ENCODE measurements at regions not wholly inside any gene's neighbourhood (a gene's known extent, or its start where the extent isn't known, plus 50 kb on each side); places are given as distances from the start of the nearest gene placed in this dataset.

- DNase-seq (ENCODE audit: insufficient read length, low spot score, missing footprints): no peak
- Histone ChIP-seq H3K4me2 (ENCODE audit: insufficient read depth, low read length) (no peak overlapping the region), H4K20me1 (ENCODE audit: insufficient read depth, low read length) (no peaks in the 10 kb centered on the region), H2AFZ (ENCODE audit: low read length) (no peak overlapping the region), H3K27me3 (ENCODE audit: insufficient read depth, low read length) (peaks cover 6% of the 10 kb centered on the region), H3K36me3 (ENCODE audit: insufficient read depth, low read length) (no peaks in the 10 kb centered on the region), H3K4me1 (ENCODE audit: insufficient read depth, low read length) (no peaks in the 10 kb centered on the region), H3K9me3 (ENCODE audit: low read depth, low read length) (no peaks in the 10 kb centered on the region), H3K27ac (ENCODE audit: low read depth, low read length) (no peak overlapping the region), H3K4me3 (ENCODE audit: insufficient read depth, low read length) (no peak overlapping the region), H3K79me2 (ENCODE audit: insufficient read depth, low read length) (no peaks in the 10 kb centered on the region)
- no peak for TF ChIP-seq CTCF (IDR thresholded peaks at IDR 0.05; ENCODE audit: extremely low read depth, low read depth, low read length)
These were observed 99.6 kb upstream of the CCDC160 start for GRCh38 chrX:134137341-134137740.

- no peaks in the 10 kb centered on the region for H3K79me2 ChIP-seq (ENCODE audit: insufficient read depth, low read length)
- H3K27ac ChIP-seq (ENCODE audit: low read depth, low read length): no peak overlapping the region
- H4K20me1 ChIP-seq (ENCODE audit: insufficient read depth, low read length): no peaks in the 10 kb centered on the region
- no peak overlapping the region for H3K4me3 ChIP-seq (ENCODE audit: insufficient read depth, low read length)
- H3K4me1 ChIP-seq (ENCODE audit: insufficient read depth, low read length): no peaks in the 10 kb centered on the region
- TF ChIP-seq CTCF (IDR thresholded peaks at IDR 0.05; ENCODE audit: extremely low read depth, low read depth, low read length): no peak
- peaks cover 6% of the 10 kb centered on the region for H3K27me3 ChIP-seq (ENCODE audit: insufficient read depth, low read length)
- no peak for DNase-seq (ENCODE audit: insufficient read length, low spot score, missing footprints)
- H3K36me3 ChIP-seq (ENCODE audit: insufficient read depth, low read length): no peaks in the 10 kb centered on the region
- no peaks in the 10 kb centered on the region for H3K9me3 ChIP-seq (ENCODE audit: low read depth, low read length)
- H2AFZ ChIP-seq (ENCODE audit: low read length): no peak overlapping the region
- H3K4me2 ChIP-seq (ENCODE audit: insufficient read depth, low read length): no peak overlapping the region
These were observed 97.9 kb upstream of the CCDC160 start for GRCh38 chrX:134139090-134139489.

GRCh38 chrX:134144231-134144630 lies 92.8 kb upstream of the CCDC160 start:
- H2AFZ ChIP-seq (ENCODE audit: low read length): no peak overlapping the region
- H4K20me1 ChIP-seq (ENCODE audit: insufficient read depth, low read length): no peaks in the 10 kb centered on the region
- H3K4me3 ChIP-seq (ENCODE audit: insufficient read depth, low read length): no peak overlapping the region
- TF ChIP-seq CTCF (IDR thresholded peaks at IDR 0.05; ENCODE audit: extremely low read depth, low read depth, low read length): peak; percentile 40
- H3K27ac ChIP-seq (ENCODE audit: low read depth, low read length): no peak overlapping the region
- H3K27me3 ChIP-seq (ENCODE audit: insufficient read depth, low read length): peaks cover 8% of the 10 kb centered on the region
- peak; percentile 32 for DNase-seq (ENCODE audit: insufficient read length, low spot score, missing footprints)
- no peak overlapping the region for H3K4me2 ChIP-seq (ENCODE audit: insufficient read depth, low read length)
- no peaks in the 10 kb centered on the region for H3K79me2 ChIP-seq (ENCODE audit: insufficient read depth, low read length)
- no peaks in the 10 kb centered on the region for H3K9me3 ChIP-seq (ENCODE audit: low read depth, low read length)
- H3K4me1 ChIP-seq (ENCODE audit: insufficient read depth, low read length): no peaks in the 10 kb centered on the region
- no peaks in the 10 kb centered on the region for H3K36me3 ChIP-seq (ENCODE audit: insufficient read depth, low read length)

- DNase-seq (ENCODE audit: insufficient read length, low spot score, missing footprints): no peak
- Histone ChIP-seq H3K4me3 (ENCODE audit: insufficient read depth, low read length) (no peak overlapping the region), H3K4me2 (ENCODE audit: insufficient read depth, low read length) (no peak overlapping the region), H3K4me1 (ENCODE audit: insufficient read depth, low read length) (no peaks in the 10 kb centered on the region), H4K20me1 (ENCODE audit: insufficient read depth, low read length) (no peaks in the 10 kb centered on the region), H3K79me2 (ENCODE audit: insufficient read depth, low read length) (no peaks in the 10 kb centered on the region), H3K27me3 (ENCODE audit: insufficient read depth, low read length) (peaks cover 3% of the 10 kb centered on the region), H3K36me3 (ENCODE audit: insufficient read depth, low read length) (no peaks in the 10 kb centered on the region), H2AFZ (ENCODE audit: low read length) (no peak overlapping the region), H3K9me3 (ENCODE audit: low read depth, low read length) (no peaks in the 10 kb centered on the region), H3K27ac (ENCODE audit: low read depth, low read length) (no peak overlapping the region)
- TF ChIP-seq CTCF (IDR thresholded peaks at IDR 0.05; ENCODE audit: extremely low read depth, low read depth, low read length): no peak
These were observed 90.5 kb upstream of the CCDC160 start for GRCh38 chrX:134146493-134146892.
